Right renal cortex interstitium (tissue), 3 donors: ENCODE measurements at regions not wholly inside any gene's neighbourhood (a gene's known extent, or its start where the extent isn't known, plus 50 kb on each side); places are given as distances from the start of the nearest gene placed in this dataset.
"Not testable (repeated sequence)": the region's sequence is repeated elsewhere in the genome, so short reads cannot be mapped to it uniquely, and the experiment has no call there.

Experiments used
- DNase-seq, 3 donors: peaks; one replicate each; pipeline ENCODE4 v3.0.0-alpha.2; 2013; ENCODE audit warnings: low read depth in 3 of 3, low spot score in 2 of 3

DNA sequence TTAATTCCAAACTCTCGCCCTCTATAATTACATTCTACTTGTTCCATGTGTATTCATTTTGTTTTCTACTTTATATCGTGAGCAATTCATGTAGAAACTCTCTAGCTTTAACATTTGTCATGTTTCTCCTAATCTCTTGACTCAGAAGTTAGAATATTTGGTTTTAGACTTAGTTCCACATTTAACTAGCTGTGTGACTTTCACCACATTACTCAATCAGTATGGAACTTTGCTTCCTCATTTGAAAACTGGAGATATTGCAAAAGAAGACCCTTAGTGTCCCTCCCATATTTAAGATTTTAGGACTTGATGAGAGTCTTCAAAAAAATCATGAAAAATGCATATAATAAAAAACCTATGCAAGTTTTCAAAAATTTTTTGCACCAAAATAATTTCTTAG lies 447.5 kb downstream of the GXYLT1 start:
- no peak for DNase-seq

GRCh38 chr12:41684997-41685396 lies 459.7 kb downstream of the GXYLT1 start:
- no peak for DNase-seq

DNA sequence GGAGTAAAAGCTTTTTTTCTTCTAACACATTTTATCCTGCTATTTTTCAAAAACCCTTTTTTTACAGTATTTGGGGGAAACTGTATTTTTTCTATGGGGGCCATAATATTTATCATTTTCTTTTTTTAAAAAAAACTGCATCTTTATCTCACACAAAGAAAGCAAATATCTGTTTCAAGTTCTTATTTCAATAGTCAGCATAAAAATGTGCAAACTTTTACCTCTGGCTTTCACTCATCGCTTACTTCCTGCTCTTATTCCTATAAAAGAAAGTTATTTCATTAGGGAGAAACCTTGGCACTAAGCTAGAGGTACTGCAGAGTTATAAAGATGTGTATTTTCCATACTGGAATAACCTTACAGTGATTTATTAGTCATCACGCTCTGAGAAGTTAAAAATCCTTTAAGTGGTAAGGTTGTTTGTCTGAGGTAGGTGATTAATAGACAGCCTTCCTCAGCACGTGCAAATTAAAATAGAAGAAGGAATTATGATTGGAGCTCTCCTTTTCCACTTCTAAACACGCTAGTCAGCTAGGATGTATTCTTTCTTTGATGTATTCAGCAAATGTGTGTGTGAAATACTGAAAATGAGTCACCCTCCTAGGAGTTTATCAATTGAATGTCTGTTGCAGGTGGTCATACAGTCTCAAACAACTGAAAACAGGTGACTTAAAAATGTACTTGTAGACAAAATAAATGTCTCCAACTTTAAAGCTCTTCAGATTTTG lies 461.0 kb downstream of the GXYLT1 start:
- DNase-seq, result no peak

GRCh38 chr12:41683023-41683422 lies 461.7 kb downstream of the GXYLT1 start:
- no peak for DNase-seq

GRCh38 chr12:41681898-41682297 lies 462.8 kb downstream of the GXYLT1 start:
- DNase-seq, result no peak

DNA sequence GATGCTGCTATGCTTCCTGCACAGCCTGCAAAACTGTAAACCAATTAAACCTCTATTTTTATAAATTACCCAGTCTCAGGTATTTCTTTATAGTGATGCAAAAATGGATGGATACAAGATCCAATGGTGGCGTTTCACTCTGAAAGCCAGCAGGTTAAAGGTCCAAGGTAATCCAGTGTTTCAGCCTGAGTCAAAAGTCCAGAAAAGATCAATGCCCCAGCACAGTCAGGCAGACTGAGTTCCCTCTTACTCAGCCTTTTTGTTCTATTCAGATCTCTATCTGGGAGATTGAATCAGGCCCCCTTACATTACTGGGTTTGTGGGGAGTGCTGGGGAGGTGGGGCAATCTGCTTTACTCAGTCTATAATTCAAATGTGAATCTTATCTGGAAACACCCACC lies 464.5 kb downstream of the GXYLT1 start:
- DNase-seq, result no peak

DNA sequence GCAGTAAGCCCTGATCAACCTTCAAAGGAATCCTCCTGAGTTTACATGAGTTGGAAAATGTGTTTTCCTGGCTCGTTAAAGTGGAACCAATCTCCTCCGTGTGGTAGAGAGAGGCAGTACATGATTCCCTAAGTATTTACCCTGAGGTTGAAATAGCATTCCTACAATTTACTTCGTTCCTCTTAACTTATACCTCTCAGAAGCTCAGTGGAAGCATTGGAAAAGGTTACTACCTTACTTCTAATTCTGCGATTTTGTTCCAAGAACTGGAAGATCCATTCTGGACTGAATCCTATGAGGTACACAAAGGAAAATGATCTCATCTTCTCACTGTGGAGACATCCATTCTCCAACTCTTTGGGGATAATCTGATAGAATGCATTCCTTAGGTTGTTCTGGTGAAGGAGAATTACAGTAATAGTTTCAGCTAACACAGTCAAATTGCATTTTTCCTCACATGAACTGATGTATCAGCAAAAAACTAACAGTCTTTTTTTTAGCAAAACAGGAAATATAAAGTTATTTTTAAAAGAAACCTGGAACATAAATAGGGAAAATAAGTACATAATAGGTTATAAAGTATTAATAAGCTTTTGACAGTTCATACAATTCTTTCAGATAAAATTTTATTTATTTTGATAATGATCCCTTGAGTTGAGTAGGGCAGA lies 475.6 kb downstream of the PDZRN4 start:
- DNase-seq, result peak in 2 of 3 donors; percentile 13 to 15

DNA sequence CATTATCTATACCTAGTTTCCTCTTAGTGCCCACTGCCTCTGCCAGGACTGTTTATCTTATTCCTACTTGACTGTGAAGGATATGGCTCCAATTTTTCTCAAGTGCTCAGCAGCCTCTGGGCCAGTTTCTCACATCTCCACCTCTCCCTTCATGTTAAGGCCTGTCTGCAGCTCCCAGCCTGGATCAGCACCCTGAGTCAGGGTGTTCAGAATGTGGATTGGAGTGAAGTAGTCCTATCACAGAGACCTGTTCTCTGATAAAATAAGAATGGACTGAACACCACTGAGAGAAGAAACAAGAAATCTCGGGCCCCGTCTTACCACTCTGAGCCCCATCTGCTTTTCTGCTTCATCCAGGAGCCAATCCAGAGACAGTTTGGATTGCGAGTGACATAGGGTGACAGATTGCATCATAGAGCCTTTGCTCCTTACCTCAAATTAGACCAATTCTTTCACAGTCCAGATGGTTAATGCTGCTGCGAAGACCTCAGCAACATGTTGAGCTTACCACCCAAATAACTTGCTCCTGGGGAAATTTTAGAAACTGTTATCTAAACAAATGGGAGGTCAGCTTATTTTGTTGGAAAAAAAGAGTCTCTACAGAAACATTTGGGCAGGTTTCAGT lies 473.1 kb downstream of the PDZRN4 start:
- no peak for DNase-seq

DNA sequence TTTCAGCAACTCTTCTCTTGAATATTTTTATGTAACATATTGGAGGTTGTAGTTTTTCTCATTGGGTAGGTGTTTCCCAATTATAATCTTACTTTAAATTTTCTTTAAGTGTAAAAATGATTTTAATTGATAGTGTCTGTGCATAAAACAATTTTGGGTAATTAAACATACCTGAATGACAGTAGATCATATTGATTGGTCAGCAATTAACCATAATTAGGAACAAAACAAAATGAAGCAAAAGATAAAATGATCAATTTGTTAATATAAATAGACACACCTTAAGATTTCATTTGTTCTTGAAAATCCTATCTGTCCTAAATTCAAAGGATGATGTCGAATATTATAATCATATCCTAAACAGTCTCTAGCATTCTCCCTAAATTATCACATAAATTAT lies 468.3 kb downstream of the PDZRN4 start:
- DNase-seq, result no peak

GRCh38 chr12:41653386-41654326 lies 465.5 kb downstream of the PDZRN4 start:
- no peak for DNase-seq

DNA sequence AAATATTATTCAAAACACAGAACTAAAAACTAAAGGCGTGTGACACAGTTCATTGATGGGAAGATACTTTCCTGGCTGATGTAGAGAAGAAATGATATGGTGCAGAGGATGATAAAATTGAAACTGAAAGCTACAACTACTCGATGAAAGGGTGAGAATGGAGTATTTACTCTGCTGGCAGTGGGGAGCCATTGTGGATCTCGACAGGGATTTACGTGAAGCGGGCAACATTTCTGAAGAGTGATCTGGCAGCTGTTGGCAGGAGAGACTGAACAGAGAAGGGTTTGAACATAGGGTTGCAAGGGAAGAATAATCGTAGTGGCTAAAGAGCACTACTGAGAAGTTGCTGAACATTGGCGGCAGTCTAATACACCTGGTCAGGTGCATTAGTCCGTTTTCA lies 464.9 kb downstream of the PDZRN4 start:
- DNase-seq, result no peak

- no peak for DNase-seq
Observed at GRCh38 chr12:41645624-41646023, 457.5 kb downstream of the PDZRN4 start.

GRCh38 chr12:41642808-41643207 lies 454.7 kb downstream of the PDZRN4 start:
- not testable (repeated sequence) for DNase-seq

DNA sequence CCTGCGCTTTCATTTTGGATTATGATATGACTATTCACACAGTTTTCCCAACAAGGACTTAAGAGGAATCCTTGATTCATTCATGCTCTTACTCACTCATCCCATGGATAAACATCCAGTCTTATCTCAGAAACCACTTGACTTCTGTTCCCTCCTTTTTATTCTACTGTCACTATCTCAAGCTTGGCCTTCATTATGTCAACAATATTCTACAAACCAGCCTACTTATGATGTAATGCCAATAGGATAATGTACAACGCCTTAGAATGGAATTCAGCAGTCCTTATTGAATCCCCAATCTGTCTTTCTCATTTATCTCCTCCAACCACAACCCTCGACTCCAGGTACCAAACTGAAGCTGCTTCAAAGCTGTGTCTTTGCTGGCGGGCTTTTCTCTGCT lies 448.5 kb downstream of the PDZRN4 start:
- DNase-seq, result no peak

DNA sequence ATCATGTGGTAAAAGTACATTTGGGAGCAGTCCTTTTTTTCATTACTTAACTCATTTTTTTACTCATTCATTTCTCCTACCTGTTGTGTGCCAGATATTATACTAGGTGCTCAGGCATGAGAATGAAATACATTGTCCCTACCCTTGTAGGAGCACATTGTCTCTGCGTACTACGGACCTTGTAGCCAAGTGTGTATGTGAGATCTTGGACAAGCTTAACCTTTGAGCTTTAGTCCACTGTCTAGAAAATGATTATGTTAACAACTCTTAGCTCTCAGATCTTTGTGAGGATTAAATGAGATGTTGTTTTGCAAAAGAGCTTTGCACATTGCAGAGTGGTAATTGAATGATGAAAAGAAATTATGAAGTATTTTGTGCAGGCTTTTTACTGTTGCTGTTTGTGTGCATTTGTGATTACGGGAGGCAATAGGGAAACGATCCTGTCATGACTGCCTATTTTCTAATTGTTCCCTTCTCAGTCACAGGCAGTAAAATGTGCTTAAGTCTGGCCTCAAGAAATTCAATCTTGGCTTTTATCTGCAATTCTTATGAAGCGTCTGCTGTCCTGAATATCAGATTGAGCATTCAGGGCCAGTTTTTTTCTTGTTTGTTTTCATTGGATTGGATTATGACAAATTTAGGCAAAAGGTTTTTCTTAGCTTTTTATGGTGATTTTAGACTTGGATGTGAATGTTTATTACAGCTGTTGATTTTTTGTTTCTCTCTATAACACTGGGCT lies 447.7 kb downstream of the PDZRN4 start:
- no peak for DNase-seq

DNA sequence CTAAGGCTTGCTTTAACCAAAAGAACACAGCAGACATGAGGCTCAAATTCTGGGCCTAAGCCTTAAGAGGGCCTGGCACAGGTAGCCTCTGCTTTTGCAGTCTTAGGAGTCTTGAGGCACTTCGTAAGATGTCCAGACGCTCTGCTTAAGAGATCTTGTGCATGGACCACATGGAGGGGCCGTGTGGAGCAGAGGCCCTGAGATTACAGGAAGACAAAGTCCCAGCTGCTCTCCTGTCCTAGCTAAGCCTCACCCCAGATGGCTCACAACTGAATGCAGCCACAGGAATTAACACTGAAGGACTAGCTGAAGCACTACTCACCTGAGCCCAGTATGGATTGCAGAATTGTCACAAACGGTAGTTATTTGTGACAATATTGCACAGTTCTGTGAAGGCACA lies 446.0 kb downstream of the PDZRN4 start:
- no peak for DNase-seq

- DNase-seq, result no peak
Observed at GRCh38 chr12:41629611-41630010, 441.5 kb downstream of the PDZRN4 start.

DNA sequence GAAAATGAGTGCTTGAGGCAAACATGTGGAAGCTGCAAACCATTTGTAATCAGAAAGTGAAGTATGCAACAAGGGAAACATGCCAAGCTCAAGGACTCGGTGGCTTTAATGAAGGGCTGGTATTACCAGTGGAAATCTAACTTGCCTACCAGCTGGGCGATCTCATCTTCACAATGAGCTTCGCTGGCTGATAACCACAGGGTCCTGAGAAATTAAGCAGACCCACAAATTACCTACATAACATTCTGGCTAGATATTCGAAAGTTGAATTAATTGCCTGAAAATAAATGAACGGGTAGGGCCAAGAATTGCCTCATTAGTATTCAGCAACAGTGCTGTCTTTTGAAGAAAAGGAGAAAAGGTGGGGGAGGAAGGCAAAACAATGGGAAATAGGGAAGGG lies 439.4 kb downstream of the PDZRN4 start:
- DNase-seq, result no peak

DNA sequence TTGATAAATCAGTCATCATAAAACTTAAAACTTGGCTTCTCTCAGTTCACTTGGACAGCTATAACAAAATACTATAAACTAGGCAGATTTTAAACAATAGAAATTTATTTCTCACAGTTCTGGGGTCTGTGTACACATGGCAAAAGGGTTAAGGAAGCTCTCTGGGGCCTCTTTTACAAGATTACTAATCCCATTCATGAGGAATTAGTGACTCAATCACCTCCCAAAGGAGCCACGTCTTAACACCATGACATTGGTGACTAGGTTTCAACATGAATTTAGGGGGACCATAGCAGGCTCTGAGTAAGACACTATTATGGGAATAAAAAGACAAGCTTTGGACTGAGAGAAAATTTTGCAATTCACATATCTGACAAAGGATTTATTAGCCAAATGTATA lies 436.5 kb downstream of the PDZRN4 start:
- DNase-seq, result no peak
